HG03025 (cell line): ENCODE measurements at regions not wholly inside any gene's neighbourhood (a gene's known extent, or its start where the extent isn't known, plus 50 kb on each side); places are given as distances from the start of the nearest gene placed in this dataset.
"Not testable (repeated sequence)": the region's sequence is repeated elsewhere in the genome, so short reads cannot be mapped to it uniquely, and the experiment has no call there.

Experiments used
- ATAC-seq: cut with Tn5 transposase; IDR thresholded peaks from one replicate; pipeline ENCODE4 v1.9.1; 2021; ENCODE audit warnings: mild to moderate bottlenecking, moderate library complexity; ENCODE audit not compliant: unreplicated experiment, low FRiP score

DNA sequence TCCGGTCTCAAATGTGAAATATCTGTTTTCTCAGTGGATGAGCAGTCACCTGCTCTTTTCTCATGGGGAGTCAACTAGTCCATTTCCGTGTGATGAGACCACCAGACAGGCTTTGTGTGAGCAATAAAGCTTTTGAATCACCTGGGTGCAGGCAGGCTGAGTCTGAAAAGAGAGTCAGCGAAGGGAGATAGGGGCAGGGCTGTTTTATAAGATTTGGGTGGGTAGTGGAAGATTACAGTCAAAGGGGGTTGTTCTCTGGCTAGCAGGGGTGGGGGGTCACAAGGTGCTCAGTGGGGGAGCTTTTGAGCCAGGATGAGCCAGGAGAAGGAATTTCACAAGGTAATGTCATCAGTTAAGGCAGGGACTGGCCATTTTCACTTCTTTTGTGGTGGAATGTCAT is 176.5 kb upstream of the SERPINE2 start:
- not testable (repeated sequence) for ATAC-seq

DNA sequence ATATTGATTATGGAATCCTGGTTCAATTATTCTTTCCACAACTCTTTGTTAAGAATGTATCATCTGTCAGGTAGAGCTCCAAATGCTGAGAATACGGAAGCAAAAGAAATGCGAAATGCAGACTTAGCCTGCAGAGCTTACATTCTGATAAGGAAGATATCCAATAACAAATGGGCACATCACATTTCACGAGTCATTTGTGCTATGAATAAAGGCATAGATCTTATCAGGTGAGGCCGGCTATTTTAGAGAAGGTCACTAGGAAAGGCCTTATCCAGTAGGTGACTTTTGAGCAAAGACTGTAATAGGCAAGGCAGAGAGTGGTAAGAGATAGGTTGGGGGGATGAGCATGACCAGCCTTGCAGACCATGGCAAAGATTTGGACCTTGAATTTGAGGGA is 174.3 kb upstream of the SERPINE2 start:
- ATAC-seq = no peak

DNA sequence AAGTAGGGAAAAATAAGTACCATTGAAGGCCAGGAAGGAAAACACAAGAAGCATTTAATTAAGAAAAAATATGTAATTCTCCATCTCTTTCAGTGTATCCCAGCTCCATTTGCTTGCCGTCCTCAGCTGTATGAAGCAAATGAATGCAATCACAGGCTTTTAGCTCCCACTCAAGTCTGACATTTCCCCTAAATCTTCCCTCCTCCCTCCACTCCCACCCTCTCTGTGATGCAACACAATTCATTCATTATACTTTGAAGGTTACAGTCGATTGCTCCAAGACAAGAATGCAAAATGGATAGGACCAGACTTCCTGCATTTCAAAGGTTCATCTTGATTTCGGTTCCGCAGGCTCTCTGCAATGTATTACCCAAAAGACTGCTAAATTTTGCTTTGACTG is 172.7 kb upstream of the SERPINE2 start:
- ATAC-seq = no peak

DNA sequence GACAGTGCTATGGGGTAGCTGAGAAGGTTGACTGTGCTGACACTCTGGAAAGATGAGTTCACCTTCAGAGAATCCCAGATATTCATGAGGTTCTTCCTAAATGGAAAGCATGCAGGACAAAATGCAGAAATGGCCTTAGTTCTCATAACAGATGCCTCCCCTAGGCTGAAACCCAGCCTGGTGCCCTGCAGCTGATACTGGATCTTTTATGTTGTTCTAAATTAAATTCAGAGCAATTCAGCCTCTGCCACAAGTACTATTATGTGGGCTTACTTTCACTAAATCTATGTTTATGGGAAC is 172.0 kb upstream of the SERPINE2 start:
- ATAC-seq = no peak

DNA sequence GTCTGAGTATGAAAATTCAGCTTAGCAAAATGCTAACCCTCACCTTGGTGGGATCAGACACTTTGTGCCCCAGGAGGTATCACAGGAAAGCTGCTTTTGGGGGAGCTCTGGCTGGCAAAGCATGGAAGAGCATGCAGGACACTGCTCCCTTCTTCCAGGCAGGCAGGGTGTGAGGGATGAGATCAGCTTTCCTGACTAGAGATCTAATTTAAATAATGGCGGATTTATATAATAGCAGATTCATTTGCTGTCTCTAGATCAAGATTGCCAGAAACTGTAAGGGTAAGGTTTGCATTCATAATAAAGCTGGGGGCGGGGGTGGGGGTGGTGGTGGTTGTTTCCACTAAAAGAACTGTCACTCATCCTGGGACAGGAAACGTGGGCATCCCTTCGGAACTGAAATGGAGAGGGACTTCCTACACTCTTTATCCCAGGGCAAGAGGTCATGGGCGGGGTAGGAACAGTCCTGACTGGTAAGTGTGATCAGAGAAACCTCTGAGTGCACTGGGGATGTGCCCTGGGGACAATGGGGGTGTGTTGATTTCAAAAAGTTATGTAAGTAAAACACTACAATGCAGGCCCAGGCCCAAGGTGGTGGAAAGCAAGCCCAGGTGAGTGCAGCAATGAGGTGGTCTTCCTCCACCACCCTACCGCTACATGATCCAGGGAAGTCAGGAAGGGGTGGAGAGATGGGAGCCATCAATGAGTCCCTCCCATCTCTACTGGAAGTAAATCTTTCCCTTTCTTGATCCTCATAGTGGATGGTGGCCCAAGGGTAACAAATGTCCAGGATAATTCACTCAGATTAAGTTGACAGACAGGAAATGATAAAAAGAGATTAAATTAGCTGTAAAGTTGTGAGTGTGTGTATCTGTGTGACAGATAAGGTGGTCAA is 171.4 kb upstream of the SERPINE2 start:
- no peak for ATAC-seq

DNA sequence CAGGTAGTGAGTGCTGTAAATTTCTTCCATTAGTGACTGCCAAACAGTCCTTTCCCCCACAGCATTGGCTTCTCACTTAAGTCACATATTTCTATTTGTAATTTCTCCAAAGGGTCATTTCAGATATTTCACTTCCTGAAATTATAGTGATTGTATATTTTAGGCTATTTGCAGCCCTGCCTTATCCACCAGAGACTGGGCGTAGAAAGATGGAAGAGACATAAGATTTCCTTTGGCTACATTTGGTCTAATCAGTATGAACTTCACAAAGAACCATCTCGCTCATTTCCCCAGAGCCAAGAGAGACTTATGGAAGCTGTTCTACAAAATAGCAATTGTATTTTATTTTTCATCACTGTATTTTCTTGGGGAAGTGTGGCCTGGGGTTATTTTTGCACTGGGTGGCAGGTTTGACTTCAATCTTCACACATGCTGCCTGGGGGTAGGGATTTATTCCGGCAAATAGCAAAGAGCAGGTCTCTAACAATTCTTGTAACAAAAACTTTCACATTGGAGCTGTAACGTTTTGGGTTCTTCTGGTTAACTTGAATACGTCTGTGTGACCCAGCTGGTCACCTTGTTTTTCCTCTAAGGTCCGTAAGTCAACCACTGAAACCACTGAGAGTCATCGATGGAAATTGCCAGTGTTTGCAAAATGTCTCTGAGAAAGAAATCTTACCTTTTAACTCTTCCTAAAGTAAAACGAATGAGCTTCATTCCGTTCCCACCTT is 170.6 kb upstream of the SERPINE2 start:
- ATAC-seq = no peak

DNA sequence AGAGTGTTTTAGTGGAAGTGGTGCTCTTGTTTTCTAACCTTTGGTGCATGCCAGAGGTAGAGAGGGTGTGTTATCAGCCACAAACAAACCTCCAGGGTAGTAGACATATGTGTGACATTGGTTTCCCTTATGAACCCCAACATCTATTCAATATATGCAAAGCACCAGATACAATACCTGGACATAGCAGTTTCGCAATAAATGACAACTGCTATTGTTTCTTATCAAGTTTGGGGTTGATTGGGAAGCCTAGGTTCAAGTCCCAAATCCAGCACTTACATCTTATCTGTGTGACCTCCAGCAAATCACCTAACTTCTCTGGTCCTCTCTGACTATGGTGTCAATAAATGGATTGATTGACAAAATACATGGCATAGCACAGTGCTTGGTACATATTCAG is 169.4 kb upstream of the SERPINE2 start:
- no peak for ATAC-seq

DNA sequence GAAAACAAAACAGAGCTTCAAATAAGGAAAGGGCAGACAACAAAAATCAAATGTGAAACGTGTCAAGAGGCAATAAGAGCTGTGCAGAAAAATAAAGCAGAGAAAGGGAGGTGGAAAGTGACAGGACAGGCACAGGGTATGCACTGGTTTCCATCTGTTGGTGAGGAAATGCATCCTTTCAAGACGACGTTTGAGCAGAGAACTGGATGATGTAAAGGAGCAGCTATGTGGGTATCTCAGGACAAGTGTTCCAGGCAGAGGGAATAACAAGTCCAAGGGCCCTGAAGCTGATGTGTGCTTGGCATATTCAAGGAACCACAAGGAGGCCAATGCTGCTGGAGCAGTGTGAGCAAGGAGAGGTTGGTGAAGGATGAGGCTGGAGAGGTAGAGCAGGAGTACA is 168.9 kb upstream of the SERPINE2 start:
- no peak for ATAC-seq

DNA sequence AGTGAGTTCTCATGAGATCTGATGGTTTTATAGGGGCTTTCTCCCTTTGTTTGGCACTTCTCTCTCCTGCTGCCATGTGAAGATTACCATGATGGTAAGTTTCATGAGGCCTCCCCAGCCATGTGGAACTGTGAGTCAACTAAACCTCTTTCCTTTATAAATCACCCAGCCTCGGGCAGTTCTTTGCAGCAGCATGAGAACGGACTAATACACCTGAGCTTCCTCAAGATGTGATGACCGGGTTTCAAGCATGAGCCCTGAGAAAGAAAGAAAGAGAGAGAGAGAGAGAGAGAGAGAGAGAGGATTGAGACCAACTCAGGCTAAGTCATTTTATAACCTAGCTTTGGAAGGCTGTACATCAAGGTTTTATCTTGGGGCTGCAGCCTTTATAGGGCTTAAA is 167.7 kb upstream of the SERPINE2 start:
- no peak for ATAC-seq

DNA sequence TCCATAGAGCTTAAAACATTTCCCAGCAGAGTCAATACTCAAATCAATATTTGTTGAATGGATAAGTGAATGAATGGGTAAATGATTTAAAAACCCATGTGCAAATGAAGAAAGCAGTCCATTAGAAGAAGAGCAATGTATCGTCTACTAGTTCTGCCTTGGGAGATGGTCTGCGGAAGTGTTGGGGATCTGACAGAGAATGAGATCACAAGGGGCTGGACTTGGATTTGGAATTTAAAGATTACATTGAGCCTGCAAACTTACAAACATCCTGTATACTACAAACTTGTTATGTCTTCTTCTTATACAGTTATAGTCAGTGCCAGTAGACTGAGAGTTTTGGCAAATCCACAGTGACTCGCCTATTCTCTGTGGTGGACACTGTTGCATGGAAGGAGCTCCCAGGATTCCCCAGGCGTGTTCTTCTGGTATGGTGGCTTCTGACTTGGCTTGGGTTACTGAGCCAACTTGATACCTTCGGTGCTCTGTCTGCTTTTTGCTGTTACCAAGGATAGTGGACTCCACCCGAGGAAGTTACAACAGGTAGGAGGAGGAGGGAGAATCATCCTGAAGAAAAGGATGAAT is 163.3 kb upstream of the SERPINE2 start:
- ATAC-seq = no peak

DNA sequence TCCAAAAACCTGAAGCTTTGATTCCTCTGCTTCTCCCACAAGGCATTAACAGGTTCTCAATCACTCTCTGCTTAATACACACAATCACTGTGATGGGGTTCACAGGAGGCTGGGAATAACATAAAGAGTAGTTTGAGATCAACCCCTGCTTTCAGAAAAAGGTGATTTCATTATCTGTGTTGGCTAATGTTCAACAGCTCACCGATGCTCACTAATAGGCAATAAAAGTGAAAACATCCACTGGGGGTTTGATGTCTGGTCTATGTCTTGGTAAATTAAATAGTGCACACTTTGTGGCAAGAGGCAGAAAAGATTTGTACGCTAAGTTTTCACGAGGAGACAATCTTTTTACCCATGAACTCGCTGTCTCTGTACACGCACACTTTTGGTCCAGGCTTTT is 159.3 kb upstream of the SERPINE2 start:
- no peak for ATAC-seq

DNA sequence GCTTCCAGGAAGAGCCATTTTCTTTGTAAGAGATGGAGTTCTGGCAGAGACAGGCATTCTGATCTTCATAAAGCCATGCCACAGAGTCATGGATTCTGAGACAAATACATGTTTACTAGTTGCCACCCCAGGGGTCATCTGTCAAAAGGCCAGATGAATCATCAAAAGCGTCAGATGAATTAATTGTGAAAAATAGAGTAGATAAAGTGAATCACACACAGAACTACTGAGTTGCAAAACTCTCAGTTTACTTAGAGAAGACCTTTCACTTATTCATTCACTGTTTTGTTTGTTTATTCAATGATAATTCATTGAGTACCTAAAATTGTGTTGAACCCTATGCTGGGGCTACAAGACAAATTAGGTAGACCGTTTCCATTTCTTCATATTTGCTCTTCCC is 157.7 kb upstream of the SERPINE2 start:
- no peak for ATAC-seq

DNA sequence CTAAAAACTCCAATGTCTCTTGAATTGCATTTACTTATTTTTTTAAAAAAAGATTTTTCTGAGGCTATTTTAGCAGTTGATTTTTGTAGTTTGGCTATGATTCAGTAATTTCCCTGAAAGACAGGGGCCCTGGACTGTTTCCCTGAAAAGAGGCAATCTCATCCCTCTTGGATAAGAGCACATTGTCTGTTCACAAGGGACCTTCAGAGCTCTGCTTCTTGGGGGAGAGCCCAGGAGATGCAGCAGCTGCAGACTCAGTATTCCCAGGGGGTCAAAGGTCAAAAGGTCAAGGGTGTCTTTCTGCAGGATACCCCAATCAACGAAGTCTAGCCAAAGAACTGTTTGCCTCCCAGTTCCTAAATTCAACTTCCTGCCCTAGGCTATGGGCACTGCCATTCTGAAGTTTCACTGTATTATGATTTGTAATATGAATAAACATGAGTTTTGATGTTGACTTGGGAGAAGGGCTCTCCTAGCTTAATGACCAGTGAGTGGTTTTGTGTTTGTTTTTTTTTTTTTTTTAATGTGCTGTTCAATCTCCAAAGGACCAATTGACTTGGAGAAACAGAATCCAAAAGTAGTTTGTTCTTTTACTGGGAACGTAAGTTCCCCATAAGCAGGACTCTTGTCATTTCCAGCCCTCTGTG is 157.0 kb upstream of the SERPINE2 start:
- ATAC-seq = no peak

DNA sequence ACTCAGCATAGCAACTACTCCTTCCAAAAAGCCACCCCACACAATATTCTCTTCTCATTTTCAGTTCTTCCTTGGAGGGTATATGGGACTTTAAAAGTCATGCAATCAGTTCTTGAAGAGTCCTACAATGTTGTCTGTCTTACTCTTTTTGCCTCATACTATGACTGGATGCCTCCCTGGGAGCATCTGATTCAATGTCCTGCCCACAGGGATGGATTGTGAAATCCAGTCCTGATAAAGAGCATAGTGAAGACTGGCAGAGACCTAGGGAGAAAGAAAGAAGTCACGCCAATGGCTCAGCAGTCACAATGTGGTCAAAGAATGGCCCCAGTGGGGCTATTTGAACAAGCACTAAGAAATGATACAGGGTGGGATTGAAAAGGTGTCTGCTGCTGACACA is 155.1 kb upstream of the SERPINE2 start:
- ATAC-seq = no peak

DNA sequence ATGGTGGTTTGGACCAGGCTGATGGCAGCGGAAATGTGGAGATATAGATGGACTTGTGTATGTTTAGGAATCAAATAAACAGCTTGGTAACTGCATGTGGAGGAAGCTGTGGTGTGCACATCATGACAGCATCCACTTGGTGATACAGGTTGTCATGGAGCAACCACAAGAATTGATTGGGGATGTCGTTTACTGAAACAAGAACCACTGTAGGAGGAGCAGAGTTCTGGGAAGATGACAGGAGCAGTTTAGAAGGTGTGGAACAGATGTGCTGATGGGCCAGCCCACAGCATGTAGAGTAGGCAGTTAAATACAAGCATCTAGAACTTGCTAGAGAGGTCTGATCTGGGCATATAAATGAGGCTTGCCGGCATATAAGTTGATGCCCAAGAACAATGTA is 152.4 kb upstream of the SERPINE2 start:
- ATAC-seq = no peak

DNA sequence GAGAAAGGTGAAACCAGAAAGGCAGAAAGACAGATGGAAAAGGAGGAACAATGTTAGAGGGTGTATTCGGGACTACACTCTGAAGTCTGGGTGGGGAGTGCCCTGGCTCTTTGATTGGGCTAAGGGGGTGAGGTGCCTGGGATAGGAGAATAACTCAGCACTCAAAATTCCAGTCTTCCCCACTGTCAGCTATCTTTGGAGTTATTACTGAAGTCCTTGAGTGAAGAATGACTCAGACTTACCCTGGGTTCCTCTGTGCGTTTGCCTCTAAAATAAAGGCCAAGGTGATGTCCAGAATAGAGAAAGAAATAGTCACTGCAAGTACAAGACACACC is 151.8 kb upstream of the SERPINE2 start:
- ATAC-seq = no peak

DNA sequence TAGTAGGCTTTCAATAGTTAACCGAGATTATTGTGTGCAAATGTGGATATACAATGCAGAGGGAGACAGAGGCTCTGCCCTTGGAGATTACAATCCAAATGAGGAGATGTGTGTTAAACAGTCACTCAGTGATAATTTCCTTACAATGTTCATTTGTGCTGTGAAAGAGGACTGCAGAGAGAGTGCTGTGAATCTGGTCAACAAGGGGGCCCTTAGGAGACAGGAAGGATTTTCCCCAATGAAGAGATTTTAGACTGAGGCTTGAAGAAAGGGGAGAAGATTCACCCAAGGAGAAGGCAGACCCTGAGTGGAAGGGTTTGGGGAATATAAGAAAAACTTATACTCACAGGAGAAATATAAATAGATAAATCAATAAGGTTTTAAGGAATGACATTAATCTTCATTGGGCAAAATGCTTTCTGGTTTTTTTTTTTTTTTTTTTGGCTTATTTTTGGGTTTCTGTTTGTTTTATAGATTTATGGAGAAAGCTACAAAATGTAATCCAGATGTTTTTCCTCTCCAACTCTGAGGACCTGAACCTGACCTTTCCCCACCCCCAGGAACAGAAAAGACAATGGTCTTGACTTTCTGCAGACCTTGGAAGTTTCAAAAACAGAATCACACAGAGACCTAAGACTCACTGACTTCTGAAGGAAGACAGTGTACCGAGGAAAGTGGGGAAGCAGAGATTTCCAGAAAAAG is 151.3 kb upstream of the SERPINE2 start:
- no peak for ATAC-seq

DNA sequence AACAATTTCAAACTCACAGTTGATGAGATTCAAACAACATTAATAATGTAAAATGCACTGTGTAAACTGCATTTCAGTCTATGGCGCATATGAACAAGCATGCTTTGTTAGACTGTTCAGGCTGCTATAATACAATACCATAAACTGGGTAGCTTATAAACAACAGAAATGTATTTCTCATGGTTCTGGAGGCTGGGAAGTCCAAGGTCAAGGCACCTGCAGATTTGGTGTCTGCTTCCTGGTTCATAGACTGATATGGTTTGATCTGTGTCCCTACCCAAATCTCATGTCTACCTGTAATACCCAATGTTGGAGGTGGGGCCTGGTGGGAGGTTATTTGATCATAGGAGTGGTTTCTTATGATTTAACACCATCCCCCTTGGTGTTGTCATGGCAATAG is 148.1 kb upstream of the SERPINE2 start:
- ATAC-seq = no peak

DNA sequence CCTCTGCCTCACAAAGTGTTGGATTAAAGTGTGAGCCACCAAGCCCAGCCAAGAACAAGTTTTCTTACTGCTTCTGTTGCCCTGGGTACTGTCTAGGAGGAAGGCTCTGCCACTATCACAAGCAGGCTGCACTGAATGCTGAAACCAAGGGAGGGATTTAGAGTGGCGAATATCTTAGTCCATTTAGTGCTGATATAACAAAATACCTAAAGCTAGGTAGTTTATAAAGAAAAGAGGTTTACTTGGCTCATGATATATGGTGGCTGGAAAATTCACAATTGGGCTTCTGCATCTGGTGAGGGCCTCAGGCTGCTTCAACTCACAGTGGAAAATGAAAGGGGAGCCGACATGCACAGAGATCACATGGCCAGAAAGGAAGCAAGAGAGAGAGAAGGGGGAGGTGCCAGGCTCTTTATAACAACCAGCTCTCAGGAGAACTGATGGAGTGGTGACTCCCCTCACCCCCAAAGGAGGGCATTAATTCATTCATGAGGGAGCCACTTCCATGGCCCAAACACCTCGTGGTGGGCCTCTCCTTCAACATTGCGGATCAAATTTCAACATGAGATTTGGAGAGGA is 146.0 kb upstream of the SERPINE2 start:
- ATAC-seq = no peak

DNA sequence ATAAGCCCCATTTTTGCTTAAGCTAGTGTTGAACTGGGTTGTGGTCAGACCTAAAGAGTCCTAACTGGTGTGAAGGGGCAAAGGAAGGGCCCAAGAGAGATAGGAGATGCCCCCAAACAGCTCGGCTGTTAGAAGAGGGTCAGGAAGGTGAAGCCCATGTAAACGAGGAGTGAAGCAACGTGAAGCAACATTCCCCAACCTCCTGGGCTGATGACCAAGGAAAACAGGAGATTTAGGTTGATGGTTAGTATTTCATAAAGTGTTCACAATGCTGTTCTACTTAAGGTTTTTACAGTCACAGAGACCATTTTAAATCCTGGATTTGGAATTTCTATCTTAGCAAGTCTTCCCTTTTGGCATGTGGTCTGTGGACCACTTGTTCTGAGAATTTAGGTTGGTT is 144.0 kb upstream of the SERPINE2 start:
- ATAC-seq = no peak

DNA sequence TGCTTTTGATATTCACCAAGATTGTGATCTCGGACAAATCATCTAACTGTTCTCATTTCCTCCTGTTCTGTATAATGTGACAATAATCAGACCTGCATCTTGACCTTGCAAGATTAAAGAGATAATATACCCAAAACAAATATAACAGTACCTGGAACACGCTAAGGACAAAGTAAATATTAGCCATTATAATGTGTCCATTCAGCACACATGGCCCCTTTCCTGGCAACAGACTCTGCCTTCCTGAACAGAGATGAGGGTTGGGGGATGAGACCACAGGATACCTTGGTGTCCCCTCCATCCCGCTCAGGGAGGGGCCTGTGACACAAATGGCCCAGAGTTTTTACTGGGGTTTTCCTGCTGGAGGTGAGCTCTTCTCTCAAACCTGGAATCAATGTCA is 143.4 kb upstream of the SERPINE2 start:
- no peak for ATAC-seq
